Esophagus (tissue), 2 donors: ENCODE measurements at regions not wholly inside any gene's neighbourhood (a gene's known extent, or its start where the extent isn't known, plus 50 kb on each side); places are given as distances from the start of the nearest gene placed in this dataset.
A peak's percentile ranks its signal among the peaks of the same experiment; 100 is the strongest.

Source experiments
- H3K27ac ChIP-seq, 2 donors: one replicate each; pipeline ENCODE4 v1.5.1; 2013; ENCODE audit warnings: low read depth in 2 of 2, mild to moderate bottlenecking in 2 of 2, inconsistent platforms in 1 of 2, low read length in 1 of 2, moderate library complexity in 1 of 2
- H3K27me3 ChIP-seq, 2 donors: one replicate each; pipeline ENCODE4 v1.6.1; 2013; ENCODE audit warnings: low read length in 2 of 2, control low read depth in 1 of 2, mild to moderate bottlenecking in 1 of 2; ENCODE audit not compliant: insufficient read depth in 2 of 2, control insufficient read depth in 1 of 2
- H3K36me3 ChIP-seq, 2 donors: one replicate each; pipeline ENCODE4 v1.6.1; 2013; ENCODE audit warnings: low read length in 1 of 2; ENCODE audit not compliant: control insufficient read depth in 2 of 2, insufficient read depth in 2 of 2
- H3K4me1 ChIP-seq, 2 donors: one replicate each; pipeline ENCODE4 v1.6.1; 2013; ENCODE audit warnings: low read length in 1 of 2; ENCODE audit not compliant: control insufficient read depth in 2 of 2, insufficient read depth in 2 of 2
- H3K4me3 ChIP-seq, 2 donors: one replicate each; pipeline ENCODE4 v1.5.1; 2013; ENCODE audit warnings: low read length in 2 of 2, mild to moderate bottlenecking in 2 of 2, low read depth in 1 of 2, moderate library complexity in 1 of 2
- H3K9me3 ChIP-seq, 2 donors: one replicate each; pipeline ENCODE4 v1.6.1; 2013; ENCODE audit warnings: mild to moderate bottlenecking in 2 of 2, low read depth in 1 of 2, low read length in 1 of 2, moderate library complexity in 1 of 2; ENCODE audit not compliant: control insufficient read depth in 2 of 2, insufficient read depth in 1 of 2
- WGBS, 2 donors: extraction: QIAGEN DNeasy Blood & Tissue Kit; methylation state at CpG; one replicate each; pipeline ENCODE4 v1.1.7; 2013; 5-methylcytosine and 5-hydroxymethylcytosine counted together
- donor health status: healthy with polysubstance abuse.
- donor health status: Bipolar disorder and iron deficiency.

DNA sequence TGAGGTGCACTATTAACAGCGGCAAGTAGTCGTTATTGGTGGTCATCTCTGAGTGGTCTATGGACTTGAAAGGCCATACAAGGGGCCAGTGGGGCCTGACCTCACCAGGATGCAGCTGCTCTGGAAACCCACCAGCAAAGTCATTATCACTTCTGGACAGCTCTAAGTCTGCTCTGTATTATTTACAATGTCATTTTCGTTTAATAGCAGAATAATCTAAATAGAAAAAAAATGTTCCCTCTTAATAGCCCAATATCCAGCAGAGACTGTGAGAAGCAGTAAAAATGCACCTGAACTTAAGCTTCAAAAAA lies 85.0 kb upstream of the EED start:
- 70 to 78% methylated on average over 3 of the region's 3 CpGs for WGBS, 2 donors
- no peaks in the 10 kb centered on the region for H3K36me3 ChIP-seq
- H3K9me3 ChIP-seq, result no peaks in the 10 kb centered on the region

DNA sequence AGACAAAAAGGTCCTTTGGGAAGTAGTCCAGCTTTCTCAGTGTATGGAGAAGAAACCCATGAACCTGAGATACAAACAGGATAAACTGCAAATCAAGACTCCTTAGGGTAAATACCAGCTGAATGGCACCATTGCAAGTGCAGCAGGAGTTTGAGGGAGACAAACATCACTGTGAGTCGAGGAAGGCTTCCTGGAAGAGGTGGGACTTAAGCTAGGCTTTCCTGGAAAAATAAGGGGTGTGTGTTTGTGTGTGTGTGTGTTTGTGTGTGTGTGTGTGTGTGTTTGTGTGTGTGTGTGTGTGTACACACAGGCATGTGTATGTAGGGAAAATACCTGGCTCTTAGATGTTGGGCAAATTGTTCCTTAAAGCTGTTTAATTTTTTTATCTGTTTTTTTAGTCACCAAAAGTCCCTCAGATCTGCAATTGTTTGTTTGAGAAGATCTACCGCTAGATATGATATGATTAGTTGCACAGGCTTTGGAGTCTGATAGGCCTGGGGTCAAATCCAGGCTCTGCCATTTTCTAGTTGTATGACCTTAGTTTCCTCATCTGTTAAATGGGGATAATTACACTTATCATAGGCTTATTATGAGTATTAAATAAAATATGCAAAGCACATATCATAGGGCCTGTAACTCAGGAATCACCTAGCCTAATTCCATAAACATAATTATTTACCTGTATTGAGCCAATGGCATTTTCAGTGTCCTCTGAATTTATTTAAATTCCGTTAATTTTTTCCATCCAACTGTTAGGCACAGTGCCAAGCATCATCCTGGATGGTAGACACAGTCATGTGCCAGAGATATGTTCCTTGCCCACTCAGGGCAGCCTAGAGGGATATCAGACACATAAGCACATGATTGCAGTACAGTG lies 85.6 kb upstream of the EED start:
- Histone ChIP-seq H3K4me3 (no peak overlapping the region), H3K27me3 (no peaks in the 10 kb centered on the region), H3K9me3 (no peaks in the 10 kb centered on the region), H3K27ac (no peak overlapping the region), H3K36me3 (no peaks in the 10 kb centered on the region), H3K4me1 (peaks cover 0 to 2% of the 10 kb centered on the region in 2 donors)
- 82 to 84% methylated on average over 3 of the region's 3 CpGs for WGBS, 2 donors

More for the DNA sequence above, 85.0 kb upstream of the EED start:
- Histone ChIP-seq H3K4me1 (peaks cover 0 to 2% of the 10 kb centered on the region in 2 donors), H3K4me3 (no peak overlapping the region), H3K27me3 (no peaks in the 10 kb centered on the region), H3K27ac (no peak overlapping the region)

DNA sequence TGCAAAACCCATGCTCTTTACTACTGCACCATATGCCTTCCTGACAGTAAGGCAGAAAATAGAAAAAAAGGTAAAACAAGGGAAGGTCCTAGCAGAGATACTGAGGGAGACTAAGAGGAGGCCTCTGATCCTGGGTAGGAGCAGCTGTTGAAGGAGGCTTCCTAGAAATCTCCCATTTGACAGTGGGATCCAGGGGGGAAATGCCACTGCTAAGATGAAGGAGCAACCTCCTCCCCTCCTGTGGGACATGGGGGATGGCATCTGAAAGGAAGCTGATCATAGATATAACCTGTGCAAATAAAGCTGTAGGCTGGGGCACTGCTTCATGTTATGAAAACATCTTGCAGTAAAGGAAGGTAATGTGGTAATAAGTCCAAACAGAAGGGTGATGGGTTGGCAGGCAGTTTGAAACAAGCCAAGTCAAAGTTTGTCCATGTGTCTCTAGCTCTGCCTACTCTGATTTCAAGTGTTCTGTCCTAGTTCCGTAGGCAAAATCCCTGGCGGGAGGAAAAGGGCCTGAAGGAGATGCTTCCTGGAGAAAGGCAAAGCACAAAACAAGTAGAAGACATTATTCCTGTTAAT lies 86.7 kb upstream of the EED start:
- peaks cover 0 to 2% of the 10 kb centered on the region in 2 donors for H3K4me1 ChIP-seq
- WGBS, 2 donors, result 91 to 92% methylated on average over 2 of the region's 2 CpGs
- no peaks in the 10 kb centered on the region for H3K36me3 ChIP-seq
- H3K27me3 ChIP-seq, result no peaks in the 10 kb centered on the region
- no peaks in the 10 kb centered on the region for H3K9me3 ChIP-seq
- no peak overlapping the region for H3K27ac ChIP-seq
- no peak overlapping the region for H3K4me3 ChIP-seq

DNA sequence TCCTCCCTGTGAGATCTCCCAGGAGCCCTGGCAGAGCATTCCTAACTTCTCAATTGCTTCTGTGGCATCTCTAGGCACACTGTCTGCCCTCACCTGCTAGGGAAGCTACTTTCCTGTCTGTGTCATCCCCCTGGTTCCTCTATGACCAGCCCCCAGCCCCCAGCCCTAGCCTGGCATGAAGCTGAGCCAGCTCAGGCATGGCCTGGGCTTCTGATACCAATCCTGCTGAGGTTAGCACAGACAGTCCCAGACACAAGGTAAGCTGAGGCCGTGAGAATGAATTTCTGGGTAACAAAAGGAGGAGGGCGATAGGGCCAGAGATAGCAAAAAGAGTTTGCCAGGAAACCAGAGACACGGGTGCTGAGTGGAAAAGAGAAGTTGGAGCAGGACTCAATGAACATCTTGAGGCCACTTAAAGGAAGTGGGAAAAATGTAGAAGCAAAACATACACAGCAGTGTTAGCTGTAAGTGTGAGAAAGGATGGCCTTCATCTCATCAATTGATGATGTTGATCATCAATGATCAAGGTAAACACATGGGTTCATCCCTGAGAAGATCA lies 87.6 kb upstream of the PICALM start:
- 75 to 79% methylated on average over 3 of the region's 3 CpGs for WGBS, 2 donors
- no peak overlapping the region for H3K4me3 ChIP-seq
- H3K4me1 ChIP-seq, result no peaks in the 10 kb centered on the region
- H3K36me3 ChIP-seq, result no peaks in the 10 kb centered on the region
- no peak overlapping the region for H3K27ac ChIP-seq
- no peaks in the 10 kb centered on the region for H3K9me3 ChIP-seq
- no peaks in the 10 kb centered on the region for H3K27me3 ChIP-seq

DNA sequence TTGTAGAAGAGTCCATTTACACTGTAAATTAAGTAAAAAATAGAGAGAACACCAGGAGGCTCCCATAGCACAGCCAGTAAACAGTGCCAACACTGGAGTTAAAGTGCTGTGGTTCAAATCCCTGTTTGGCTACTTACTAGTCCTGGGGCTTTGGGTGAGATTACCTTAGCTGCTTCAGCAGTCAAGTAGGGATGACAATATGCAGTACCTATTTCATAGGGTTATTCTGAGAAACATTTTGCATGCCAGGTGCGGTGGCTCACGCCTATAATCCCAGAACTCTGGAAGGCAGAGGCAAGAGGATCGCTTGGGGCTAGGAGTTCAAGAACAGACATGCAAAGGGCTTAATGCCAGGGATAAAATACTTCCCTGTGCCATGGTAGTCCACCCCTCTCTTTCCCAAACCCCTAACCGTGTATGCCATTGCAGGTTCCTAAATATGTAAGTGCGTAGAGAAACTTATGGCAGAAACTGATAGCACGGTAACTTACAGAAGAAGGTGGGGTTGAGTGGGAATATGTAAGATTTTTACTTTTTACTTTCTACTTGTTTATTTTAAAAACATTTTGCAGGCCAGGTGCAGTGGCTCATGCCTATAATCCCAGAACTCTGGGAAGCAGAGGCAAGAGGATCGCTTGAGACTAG lies 86.4 kb upstream of the PICALM start:
- H3K36me3 ChIP-seq, result no peaks in the 10 kb centered on the region
- no peak overlapping the region for H3K4me3 ChIP-seq
- no peaks in the 10 kb centered on the region for H3K27me3 ChIP-seq
- peaks cover 0 to 2% of the 10 kb centered on the region in 2 donors for H3K4me1 ChIP-seq
- no peak overlapping the region for H3K27ac ChIP-seq
- H3K9me3 ChIP-seq, result no peaks in the 10 kb centered on the region
- 71 to 83% methylated on average over 7 of the region's 7 CpGs for WGBS, 2 donors

DNA sequence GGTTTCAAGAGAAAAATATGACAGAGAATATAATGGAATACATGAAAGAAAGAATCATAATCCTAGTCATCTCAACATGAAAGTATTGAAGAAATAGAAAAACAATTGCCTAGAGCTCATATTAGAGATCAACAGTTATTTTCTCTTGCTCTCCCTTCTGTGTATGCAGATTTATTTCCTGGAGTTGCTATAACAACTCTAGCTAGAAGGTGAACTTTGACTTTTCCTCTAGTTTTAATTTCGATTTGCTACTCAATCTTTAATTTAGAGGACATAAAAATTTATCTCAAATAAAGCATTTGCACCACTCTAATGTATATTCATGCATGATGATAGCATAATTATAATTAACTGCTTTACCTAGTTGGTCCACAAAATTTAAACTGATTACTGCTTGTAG lies 84.6 kb upstream of the PICALM start:
- H3K27ac ChIP-seq, result no peak overlapping the region
- no peaks in the 10 kb centered on the region for H3K27me3 ChIP-seq
- no peaks in the 10 kb centered on the region for H3K36me3 ChIP-seq
- no peak overlapping the region for H3K4me3 ChIP-seq
- H3K9me3 ChIP-seq, result no peaks in the 10 kb centered on the region
- peaks cover 0 to 2% of the 10 kb centered on the region in 2 donors for H3K4me1 ChIP-seq
- WGBS, 2 donors, result 57 to 61% methylated on average over 1 of the region's 1 CpG

DNA sequence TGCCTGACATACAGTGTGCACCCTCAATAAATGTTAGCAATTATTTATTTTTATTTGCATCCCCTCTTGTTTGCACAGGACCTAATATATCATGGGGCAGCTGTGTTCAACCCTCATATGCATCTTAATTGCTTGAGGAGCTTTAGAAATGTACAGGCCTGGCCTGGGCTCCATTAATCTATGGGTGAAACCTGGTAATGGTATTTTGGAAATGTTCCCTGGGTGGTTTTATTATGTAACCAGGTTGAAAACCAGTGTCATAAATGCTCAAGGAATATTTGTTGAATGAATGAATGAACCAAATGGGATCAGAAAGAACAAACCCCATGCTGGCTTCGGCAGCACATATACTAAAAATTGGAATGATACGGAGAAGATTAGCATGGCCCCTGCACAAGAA lies 84.0 kb upstream of the PICALM start:
- 97 to 98% methylated on average over 2 of the region's 2 CpGs for WGBS, 2 donors
- no peak overlapping the region for H3K4me3 ChIP-seq

DNA sequence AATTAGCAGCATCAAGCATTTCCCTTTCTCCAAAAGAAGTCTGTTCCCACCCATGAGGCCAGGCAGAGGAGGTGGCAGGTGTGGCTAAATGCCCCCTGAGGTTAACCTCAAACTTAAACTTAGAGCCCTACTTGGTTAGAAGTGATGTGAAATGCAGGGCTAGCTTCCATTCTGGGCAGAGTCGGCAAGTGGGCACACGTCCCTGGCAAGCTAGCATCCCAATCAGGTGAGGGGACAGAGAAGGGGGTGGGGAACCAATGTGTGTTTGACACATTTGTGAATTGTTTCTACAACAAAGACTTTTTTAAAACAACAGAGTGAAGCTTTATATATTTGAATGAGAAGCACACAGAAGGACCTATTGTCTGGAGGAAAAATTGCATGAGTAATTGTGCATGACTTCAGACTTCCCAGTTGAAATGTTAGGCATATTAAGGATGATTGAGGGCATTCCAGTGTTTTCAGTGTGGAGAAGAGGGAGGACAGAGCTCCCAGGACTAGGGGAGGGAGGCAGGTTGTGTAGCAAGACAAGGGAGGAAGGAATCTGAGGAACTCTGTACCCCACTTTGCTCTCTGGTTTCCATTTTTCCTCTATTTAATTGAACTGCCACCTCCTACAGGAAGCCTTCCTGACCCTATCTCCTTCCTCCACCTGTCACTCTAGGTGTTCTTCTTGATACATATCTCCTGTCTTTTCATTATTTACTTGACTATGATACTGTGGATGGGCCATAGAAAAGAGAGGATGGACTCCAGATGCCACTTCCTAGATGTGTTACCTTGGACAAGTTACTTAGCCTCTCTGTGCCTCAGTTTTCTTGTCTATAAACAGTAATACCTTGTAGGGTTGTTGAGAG lies 83.3 kb upstream of the PICALM start:
- WGBS, 2 donors, result 19 to 31% methylated on average over 2 of the region's 2 CpGs

More for the DNA sequence above, 84.0 kb upstream of the PICALM start:
- H3K27ac ChIP-seq, result no peak overlapping the region
- peaks cover 0 to 2% of the 10 kb centered on the region in 2 donors for H3K4me1 ChIP-seq
- no peaks in the 10 kb centered on the region for H3K36me3 ChIP-seq
- H3K9me3 ChIP-seq, result no peaks in the 10 kb centered on the region
- no peaks in the 10 kb centered on the region for H3K27me3 ChIP-seq

More for the DNA sequence above, 83.3 kb upstream of the PICALM start:
- Histone ChIP-seq H3K4me3 (no peak overlapping the region), H3K27me3 (no peaks in the 10 kb centered on the region), H3K4me1 (peaks cover 0 to 2% of the 10 kb centered on the region in 2 donors), H3K27ac (peak overlapping the region; percentile 25 to 40), H3K9me3 (no peaks in the 10 kb centered on the region), H3K36me3 (no peaks in the 10 kb centered on the region)
